IMR-90 (cell line): ENCODE measurements at regions not wholly inside any gene's neighbourhood (a gene's known extent, or its start where the extent isn't known, plus 50 kb on each side); places are given as distances from the start of the nearest gene placed in this dataset.

Experiments used
- ATAC-seq: fragments of 200-7000 bp; cut with Tn5 transposase; 2 replicates; pipeline ENCODE4 v1.9.1; 2020; ENCODE audit warnings: low read depth, mild to moderate bottlenecking, moderate library complexity
- BruUV-seq: library from RNA; stranded (reverse); fragments of 400-500 nt; replicated peaks from 2 replicates; lab custom pipeline; 2021; lab: Mats Ljungman, UMichigan
- CTCF ChIA-PET: fragments of 300-600 bp; formaldehyde crosslinking; extraction: SDS; loops from one replicate; lab custom pipeline; 2021; ENCODE audit warnings: antibody characterized with exemption; lab: Yijun Ruan, JAX
- POLR2A ChIA-PET: fragments of 300-600 bp; sonication (Branson Sonifier 250); formaldehyde crosslinking; loops from one replicate; lab custom pipeline; 2022; ENCODE audit warnings: antibody characterized with exemption; ENCODE audit not compliant: unreplicated experiment; lab: Charles Lee
- DNase-seq: peaks from one replicate; pipeline ENCODE4 v3.0.0; 2013
- H2AFZ ChIP-seq: replicated peaks from 2 replicates; pipeline ENCODE3; 2013; ENCODE audit warnings: low read length, mild to moderate bottlenecking; ENCODE audit not compliant: poor library complexity
- H2AK5ac ChIP-seq: 2 replicates; pipeline ENCODE4 v1.6.1; 2013; ENCODE audit warnings: low read depth, low read length, inconsistent platforms
- H2AK9ac ChIP-seq: replicated peaks from 2 replicates; pipeline ENCODE3; 2013; ENCODE audit warnings: mild to moderate bottlenecking, low read depth, low read length, moderate library complexity; ENCODE audit not compliant: poor library complexity
- H2BK120ac ChIP-seq: 2 replicates; pipeline ENCODE4 v1.6.1; 2013; ENCODE audit warnings: low read depth, low read length, inconsistent platforms
- H2BK15ac ChIP-seq: 3 replicates; pipeline ENCODE4 v1.6.1; 2013; ENCODE audit warnings: low read depth, low read length, inconsistent platforms
- H2BK20ac ChIP-seq: 2 replicates; pipeline ENCODE4 v1.6.1; 2013; ENCODE audit warnings: low read depth, mild to moderate bottlenecking, inconsistent platforms, low read length, moderate library complexity
- H2BK5ac ChIP-seq: 2 replicates; pipeline ENCODE4 v1.6.1; 2013; ENCODE audit warnings: mild to moderate bottlenecking, low read depth, low read length, inconsistent platforms; ENCODE audit not compliant: poor library complexity, severe bottlenecking
- H3K14ac ChIP-seq: replicated peaks from 2 replicates; pipeline ENCODE4 v1.6.1; 2013; ENCODE audit warnings: low read depth, low read length, inconsistent platforms
- H3K18ac ChIP-seq: 2 replicates; pipeline ENCODE4 v1.6.1; 2013; ENCODE audit warnings: low read depth, low read length, control low read depth
- H3K23ac ChIP-seq: 2 replicates; pipeline ENCODE4 v1.6.1; 2013; ENCODE audit warnings: low read depth, low read length, inconsistent platforms
- H3K27ac ChIP-seq: 2 replicates; pipeline ENCODE4 v1.5.1; 2013; ENCODE audit warnings: mild to moderate bottlenecking, control low read depth, low read length; ENCODE audit not compliant: insufficient read depth
- H3K27me3 ChIP-seq: 2 replicates; pipeline ENCODE4 v1.6.1; 2013; ENCODE audit warnings: low read length; ENCODE audit not compliant: control insufficient read depth, insufficient read depth
- H3K36me3 ChIP-seq: 2 replicates; pipeline ENCODE4 v1.6.1; 2013; ENCODE audit warnings: low read length, mixed read lengths; ENCODE audit not compliant: control insufficient read depth, insufficient read depth
- H3K4ac ChIP-seq: 2 replicates; pipeline ENCODE4 v1.6.1; 2013; ENCODE audit warnings: low read depth, low read length, inconsistent platforms
- H3K4me1 ChIP-seq: 2 replicates; pipeline ENCODE4 v1.6.1; 2013; ENCODE audit warnings: low read length, mixed read lengths; ENCODE audit not compliant: control insufficient read depth, insufficient read depth
- H3K4me2 ChIP-seq: 2 replicates; pipeline ENCODE4 v1.6.1; 2013; ENCODE audit warnings: low read depth, mild to moderate bottlenecking, control low read depth, low read length, moderate library complexity
- H3K4me3 ChIP-seq: 2 replicates; pipeline ENCODE4 v1.5.1; 2013; ENCODE audit warnings: low read depth, mild to moderate bottlenecking, control low read depth, low read length, moderate library complexity; ENCODE audit not compliant: insufficient read depth
- H3K56ac ChIP-seq: 2 replicates; pipeline ENCODE4 v1.6.1; 2013; ENCODE audit warnings: low read length, inconsistent platforms; ENCODE audit not compliant: insufficient read depth; ENCODE audit errors: extremely low read depth
- H3K79me1 ChIP-seq, 2 experiments: 2 replicates each; pipeline ENCODE4 v1.6.1; 2013; ENCODE audit warnings: low read length in 2 of 2, inconsistent platforms in 1 of 2, low read depth in 1 of 2
- H3K9ac ChIP-seq: 2 replicates; pipeline ENCODE4 v1.6.1; 2013; ENCODE audit warnings: low read depth, low read length, control low read depth
- H3K9me1 ChIP-seq: 2 replicates; pipeline ENCODE4 v1.6.1; 2013; ENCODE audit warnings: low read length, inconsistent platforms; ENCODE audit not compliant: insufficient read depth
- H3K9me3 ChIP-seq: 2 replicates; pipeline ENCODE4 v1.6.1; 2013; ENCODE audit warnings: low read length; ENCODE audit not compliant: control insufficient read depth, insufficient read depth
- H4K20me1 ChIP-seq: 2 replicates; pipeline ENCODE4 v1.6.1; 2013; ENCODE audit warnings: low read length, inconsistent platforms; ENCODE audit not compliant: insufficient read depth
- H4K5ac ChIP-seq: 2 replicates; pipeline ENCODE4 v1.6.1; 2013; ENCODE audit warnings: mild to moderate bottlenecking, low read depth, low read length, control low read depth
- H4K8ac ChIP-seq, 2 experiments: 2 replicates each; pipeline ENCODE4 v1.6.1; 2013; ENCODE audit warnings: low read depth in 2 of 2, low read length in 2 of 2, control low read depth in 1 of 2, inconsistent platforms in 1 of 2
- H4K91ac ChIP-seq: 2 replicates; pipeline ENCODE4 v1.6.1; 2013; ENCODE audit warnings: low read depth, low read length, inconsistent platforms; ENCODE audit not compliant: insufficient read depth
- BHLHE40 ChIP-seq: fragments of 150-350 bp; IDR thresholded peaks from 2 replicates; pipeline ENCODE4 v1.6.1; 2016; ENCODE audit warnings: mild to moderate bottlenecking, low read depth, low read length
- CEBPB ChIP-seq: IDR thresholded peaks from 2 replicates; pipeline ENCODE4 v1.6.1; 2012; ENCODE audit warnings: low read depth, low read length, improper control_type of control experiment
- CHD1 ChIP-seq: IDR thresholded peaks from 2 replicates; pipeline ENCODE4 v1.6.1; 2012; ENCODE audit warnings: low read depth, low read length, improper control_type of control experiment
- CTCF ChIP-seq: conservative IDR thresholded peaks from 2 replicates; pipeline ENCODE4 v1.5.1; 2012; ENCODE audit warnings: mild to moderate bottlenecking, low read depth, low read length, improper control_type of control experiment
- ELK1 ChIP-seq: fragments of 150-350 bp; IDR thresholded peaks from 2 replicates; pipeline ENCODE4 v1.6.1; 2016; ENCODE audit warnings: low read depth, mild to moderate bottlenecking, low read length, moderate library complexity, borderline replicate concordance
- FOS ChIP-seq: fragments of 150-350 bp; IDR thresholded peaks from 2 replicates; pipeline ENCODE4 v1.6.1; 2016; ENCODE audit warnings: low read depth, low read length
- MAFK ChIP-seq: IDR thresholded peaks from 2 replicates; pipeline ENCODE4 v1.6.1; 2012; ENCODE audit warnings: low read depth, low read length, improper control_type of control experiment
- MAZ ChIP-seq: IDR thresholded peaks from 2 replicates; pipeline ENCODE4 v1.6.1; 2012; ENCODE audit warnings: low read depth, mild to moderate bottlenecking, low read length, improper control_type of control experiment, moderate library complexity, borderline replicate concordance
- MXI1 ChIP-seq: IDR thresholded peaks from 2 replicates; pipeline ENCODE4 v1.6.1; 2012; ENCODE audit warnings: low read depth, mild to moderate bottlenecking, low read length, moderate library complexity, borderline replicate concordance
- NFE2L2 ChIP-seq: fragments of 150-350 bp; IDR thresholded peaks from 2 replicates; pipeline ENCODE4 v1.6.1; 2016; ENCODE audit warnings: low read depth, mild to moderate bottlenecking, low read length
- POLR2A ChIP-seq: IDR thresholded peaks from 2 replicates; pipeline ENCODE4 v1.6.1; 2012; ENCODE audit warnings: mild to moderate bottlenecking, low read depth, low read length
- RAD21 ChIP-seq: IDR thresholded peaks from 2 replicates; pipeline ENCODE4 v1.6.1; 2012; ENCODE audit warnings: low read length, improper control_type of control experiment
- RCOR1 ChIP-seq: IDR thresholded peaks from 2 replicates; pipeline ENCODE4 v1.6.1; 2012; ENCODE audit warnings: mild to moderate bottlenecking, low read length, improper control_type of control experiment; ENCODE audit not compliant: insufficient replicate concordance
- RFX5 ChIP-seq: IDR thresholded peaks from 2 replicates; pipeline ENCODE4 v1.8.0; 2012; ENCODE audit warnings: low read depth, mild to moderate bottlenecking, low read length, moderate library complexity
- SMC3 ChIP-seq: fragments of 150-350 bp; IDR thresholded peaks from 2 replicates; pipeline ENCODE4 v1.6.1; 2016; ENCODE audit warnings: low read depth, mild to moderate bottlenecking, antibody characterized with exemption, low read length, moderate library complexity
- USF2 ChIP-seq: fragments of 150-350 bp; IDR thresholded peaks from 2 replicates; pipeline ENCODE4 v1.6.1; 2017; ENCODE audit warnings: mild to moderate bottlenecking, antibody characterized with exemption, low read length, low read depth
- WGBS, 2 experiments: methylation state at CpG; one replicate each; pipeline versions ENCODE4 v1.1.5 to v1.1.7; 2013; ENCODE audit warnings: missing lambda C conversion rate in 2 of 2; ENCODE audit not compliant: insufficient read length in 1 of 2; ENCODE audit errors: extremely low coverage in 2 of 2; 5-methylcytosine and 5-hydroxymethylcytosine counted together
- dilution Hi-C: fragments of 300-500 bp; cut with HindIII; formaldehyde crosslinking; loops from one replicate; pipeline ENCODE4 v1.14.3; 2018; ENCODE audit warnings: low sequenced_read_pairs; ENCODE audit not compliant: unreplicated experiment
- in situ Hi-C: fragments of 300-500 bp; cut with MboI; formaldehyde crosslinking; loops from 3 replicates; pipeline ENCODE4 v1.14.3; 2019; ENCODE audit warnings: low sequenced_read_pairs, inconsistent platforms, mixed read lengths
- intact Hi-C: fragments of 100-400 bp; cut with micrococcal nuclease; formaldehyde crosslinking; loops from 2 replicates; pipeline ENCODE4 v1.10.0; 2022

GRCh38 chr18:75773618-75774017 is 346.1 kb upstream of the SMIM21 start:
- H3K23ac ChIP-seq = no peak overlapping the region
- no peak overlapping the region for H4K8ac ChIP-seq
- no peak overlapping the region for H2BK5ac ChIP-seq
- intact Hi-C loops = no loop called here
- H3K27ac ChIP-seq = no peak overlapping the region
- H3K9ac ChIP-seq = no peak overlapping the region
- no peaks in the 10 kb centered on the region for H3K4me1 ChIP-seq
- H2AK5ac ChIP-seq = no peak overlapping the region
- CTCF ChIA-PET = no interaction called here
- H3K56ac ChIP-seq = no peak overlapping the region
- H3K18ac ChIP-seq = no peak overlapping the region
- no peak overlapping the region for H2AK9ac ChIP-seq
- no peak overlapping the region for H3K4ac ChIP-seq
- H3K4me2 ChIP-seq = no peak overlapping the region
- dilution Hi-C loops = no loop called here
- H3K36me3 ChIP-seq = no peaks in the 10 kb centered on the region
- no peak overlapping the region for H2BK20ac ChIP-seq
- H4K20me1 ChIP-seq = no peaks in the 10 kb centered on the region
- no peak overlapping the region for H2AFZ ChIP-seq
- no peak overlapping the region for H4K5ac ChIP-seq
- no CpG with 5 or more reads among the region's 3 CpGs for WGBS, 2 experiments
- no peak overlapping the region for H2BK120ac ChIP-seq
- H3K4me3 ChIP-seq = no peak overlapping the region
- in situ Hi-C loops = no loop called here
- DNase-seq (no peak), ATAC-seq (no peak)
- no peak for TF ChIP-seq ELK1
- TF ChIP-seq USF2 = no peak
- no peak for TF ChIP-seq MAZ
- no peak for TF ChIP-seq RCOR1
- TF ChIP-seq CHD1 = no peak
- no peak for TF ChIP-seq CEBPB
- TF ChIP-seq FOS = no peak
- no peak for TF ChIP-seq MXI1
- no peak for TF ChIP-seq POLR2A
- no peak for TF ChIP-seq MAFK
- no peak for TF ChIP-seq RAD21
- TF ChIP-seq SMC3 = no peak
- no peak for TF ChIP-seq CTCF
- no peak for TF ChIP-seq RFX5
- no peak for TF ChIP-seq BHLHE40
- TF ChIP-seq NFE2L2 = no peak
- no peaks in the 10 kb centered on the region for H3K9me1 ChIP-seq
- no peak overlapping the region for H2BK15ac ChIP-seq
- H3K27me3 ChIP-seq = no peaks in the 10 kb centered on the region; the same call in 1 of the 2 replicates
- H3K14ac ChIP-seq = no peak overlapping the region
- no peaks in the 10 kb centered on the region for H3K9me3 ChIP-seq
- no peaks in the 10 kb centered on the region for H3K79me1 ChIP-seq
- no peak overlapping the region for H4K91ac ChIP-seq
- POLR2A ChIA-PET = no interaction called here
- no TSS peak for BruUV-seq
